Left kidney (tissue), 1 donor: ENCODE measurements at regions not wholly inside any gene's neighbourhood (a gene's known extent, or its start where the extent isn't known, plus 50 kb on each side); places are given as distances from the start of the nearest gene placed in this dataset.

Experiments
- DNase-seq: peaks from one replicate; pipeline ENCODE4 v3.0.0-alpha.2; 2013

GRCh38 chr2:9082158-9082557, 78.7 kb upstream of the MBOAT2 start:
- DNase-seq, result no peak

- no peak for DNase-seq
Observed at GRCh38 chr2:9081750-9082149, 78.3 kb upstream of the MBOAT2 start.

GRCh38 chr2:9078405-9078804, 74.9 kb upstream of the MBOAT2 start:
- DNase-seq, result no peak

GRCh38 chr2:9077691-9078090, 74.2 kb upstream of the MBOAT2 start:
- no peak for DNase-seq

- DNase-seq, result no peak
Observed at GRCh38 chr2:9076755-9077154, 73.3 kb upstream of the MBOAT2 start.

GRCh38 chr2:9076210-9076609, 72.7 kb upstream of the MBOAT2 start:
- DNase-seq, result no peak

- DNase-seq, result no peak
Observed at GRCh38 chr2:9074930-9075329, 71.4 kb upstream of the MBOAT2 start.

- no peak for DNase-seq
Observed at GRCh38 chr2:9071584-9072124, 68.2 kb upstream of the MBOAT2 start.

- no peak for DNase-seq
Observed at GRCh38 chr2:9071032-9071431, 67.5 kb upstream of the MBOAT2 start.

GRCh38 chr2:9069543-9069942, 66.1 kb upstream of the MBOAT2 start:
- no peak for DNase-seq

GRCh38 chr2:9065901-9066300, 62.4 kb upstream of the MBOAT2 start:
- DNase-seq, result no peak

- no peak for DNase-seq
Observed at GRCh38 chr2:9063023-9063606, 59.6 kb upstream of the MBOAT2 start.

- DNase-seq, result no peak
Observed at GRCh38 chr2:9060819-9061218, 57.3 kb upstream of the MBOAT2 start.

- no peak for DNase-seq
Observed at GRCh38 chr2:9057939-9058761, 54.7 kb upstream of the MBOAT2 start.

- no peak for DNase-seq
Observed at GRCh38 chr2:9055471-9055870, 52.0 kb upstream of the MBOAT2 start.

GRCh38 chr2:9053534-9053931, 50.0 kb upstream of the MBOAT2 start:
- no peak for DNase-seq
